HEK293 (cell line): ENCODE measurements at regions not wholly inside any gene's neighbourhood (a gene's known extent, or its start where the extent isn't known, plus 50 kb on each side); places are given as distances from the start of the nearest gene placed in this dataset.

Source experiments
- CTCF ChIA-PET: fragments of 350-600 bp; formaldehyde crosslinking; extraction: SDS; loops from one replicate; lab custom pipeline; 2021; ENCODE audit warnings: antibody characterized with exemption; lab: Yijun Ruan, JAX
- POLR2A ChIA-PET: fragments of 300-600 bp; formaldehyde crosslinking; extraction: SDS; loops from one replicate; lab custom pipeline; 2020; ENCODE audit warnings: antibody characterized with exemption, inconsistent platforms; lab: Yijun Ruan, JAX
- H3K27ac ChIP-seq: fragments of 200-500 bp; sonication (Bioruptor generic); 2 replicates; pipeline ENCODE4 v1.5.1; 2014; ENCODE audit warnings: low read depth, low read length, control low read depth, inconsistent platforms; ENCODE audit errors: extremely low read depth
- H3K36me3 ChIP-seq, 2 experiments: fragments of 200-500 bp in 1 of 2; sonication (Bioruptor generic) in 1 of 2; 1 replicate in 1 of 2; 2 replicates in 1 of 2; pipeline ENCODE4 v1.5.1; 2014 to 2017; ENCODE audit warnings: inconsistent platforms in 2 of 2, low read length in 2 of 2; ENCODE audit not compliant: control insufficient read depth in 2 of 2, insufficient read depth in 1 of 2
- H3K4me1 ChIP-seq: fragments of 200-500 bp; sonication (Bioruptor generic); 2 replicates; pipeline ENCODE4 v1.5.1; 2014; ENCODE audit warnings: mild to moderate bottlenecking, low read length, inconsistent platforms; ENCODE audit not compliant: control insufficient read depth, insufficient read depth
- H3K4me3 ChIP-seq: 2 replicates; pipeline ENCODE4 v1.5.1; 2011; ENCODE audit warnings: low read depth, mild to moderate bottlenecking, control low read depth, low read length, moderate library complexity
- H3K9me3 ChIP-seq: fragments of 200-500 bp; sonication (Bioruptor generic); 2 replicates; pipeline ENCODE4 v1.5.1; 2014; ENCODE audit warnings: low read depth, low read length, inconsistent platforms; ENCODE audit not compliant: control insufficient read depth, insufficient read depth
- BCL6B ChIP-seq: fragments of 450-650 bp; formaldehyde crosslinking; IDR thresholded peaks from 2 replicates; pipeline ENCODE4 v1.5.1; 2017; ENCODE audit warnings: missing biosample characterization, missing genetic modification characterization
- HOXD13 ChIP-seq: sonication (generic); formaldehyde crosslinking; IDR thresholded peaks from 2 replicates; pipeline ENCODE4 v1.8.0; 2022; ENCODE audit warnings: missing genetic modification reagents, borderline replicate concordance
- KLF7 ChIP-seq: fragments of 450-650 bp; formaldehyde crosslinking; IDR thresholded peaks from 2 replicates; pipeline ENCODE4 v1.5.1; 2016; ENCODE audit warnings: missing biosample characterization, missing genetic modification characterization, borderline replicate concordance
- PATZ1 ChIP-seq: fragments of 450-650 bp; formaldehyde crosslinking; IDR thresholded peaks from 2 replicates; pipeline ENCODE4 v1.5.1; 2016; ENCODE audit warnings: missing biosample characterization, missing genetic modification characterization
- SCRT2 ChIP-seq: fragments of 450-650 bp; formaldehyde crosslinking; IDR thresholded peaks from 2 replicates; pipeline ENCODE4 v1.5.1; 2016; ENCODE audit warnings: missing biosample characterization, missing genetic modification characterization
- SETDB1 ChIP-seq: IDR thresholded peaks from one replicate; pipeline ENCODE4 v1.6.1; 2017; ENCODE audit warnings: mild to moderate bottlenecking, low read length, moderate library complexity, mixed read lengths; ENCODE audit not compliant: insufficient read length
- TRIM28 ChIP-seq: IDR thresholded peaks from 2 replicates; pipeline ENCODE4 v1.6.1; 2011; ENCODE audit warnings: low read length, control low read depth, borderline replicate concordance
- ZBTB44 ChIP-seq: fragments of 450-650 bp; IDR thresholded peaks from 2 replicates; pipeline ENCODE4 v1.5.1; 2018; ENCODE audit warnings: missing biosample characterization, mild to moderate bottlenecking, missing genetic modification characterization
- ZIC2 ChIP-seq: fragments of 450-650 bp; formaldehyde crosslinking; IDR thresholded peaks from 2 replicates; pipeline ENCODE4 v1.5.1; 2016; ENCODE audit warnings: missing biosample characterization, missing genetic modification characterization
- ZNF10 ChIP-seq: fragments of 450-650 bp; formaldehyde crosslinking; IDR thresholded peaks from 2 replicates; pipeline ENCODE4 v1.5.1; 2017; ENCODE audit warnings: missing biosample characterization, missing genetic modification characterization
- ZNF148 ChIP-seq: fragments of 450-650 bp; formaldehyde crosslinking; IDR thresholded peaks from 2 replicates; pipeline ENCODE4 v1.5.0; 2017; ENCODE audit warnings: missing biosample characterization, missing genetic modification characterization, borderline replicate concordance
- ZNF18 ChIP-seq: fragments of 450-650 bp; formaldehyde crosslinking; IDR thresholded peaks from 2 replicates; pipeline ENCODE4 v1.5.1; 2016; ENCODE audit warnings: missing biosample characterization, missing genetic modification characterization
- ZNF214 ChIP-seq: fragments of 450-650 bp; formaldehyde crosslinking; IDR thresholded peaks from 2 replicates; pipeline ENCODE4 v1.5.1; 2017; ENCODE audit warnings: missing biosample characterization, mild to moderate bottlenecking, missing genetic modification characterization, borderline replicate concordance
- ZNF610 ChIP-seq: fragments of 450-650 bp; formaldehyde crosslinking; IDR thresholded peaks from 2 replicates; pipeline ENCODE4 v1.5.1; 2016; ENCODE audit warnings: missing biosample characterization, missing genetic modification characterization, borderline replicate concordance
- ZNF624 ChIP-seq: fragments of 450-650 bp; formaldehyde crosslinking; IDR thresholded peaks from 2 replicates; pipeline ENCODE4 v1.5.1; 2017; ENCODE audit warnings: missing biosample characterization, missing genetic modification characterization
- ZNF670 ChIP-seq: fragments of 450-650 bp; formaldehyde crosslinking; IDR thresholded peaks from 2 replicates; pipeline ENCODE4 v1.5.1; 2016; ENCODE audit warnings: missing biosample characterization, missing genetic modification characterization, low read depth
- ZNF777 ChIP-seq: fragments of 450-650 bp; formaldehyde crosslinking; IDR thresholded peaks from 2 replicates; pipeline ENCODE4 v1.5.1; 2017; ENCODE audit warnings: missing biosample characterization, missing genetic modification characterization, borderline replicate concordance
- ZNF785 ChIP-seq: fragments of 450-650 bp; formaldehyde crosslinking; IDR thresholded peaks from 2 replicates; pipeline ENCODE4 v1.5.1; 2016; ENCODE audit warnings: missing biosample characterization, missing genetic modification characterization
- ZNF843 ChIP-seq: fragments of 450-650 bp; formaldehyde crosslinking; IDR thresholded peaks from 2 replicates; pipeline ENCODE4 v1.5.1; 2016; ENCODE audit warnings: missing biosample characterization, missing genetic modification characterization

- ChIA-PET CTCF (no interaction called here), POLR2A (no interaction called here)
Observed at GRCh38 chr22:26849575-26849974, 192.2 kb downstream of the MIAT start.

More at GRCh38 chr22:26849575-26849974, 192.2 kb downstream of the MIAT start:
- H3K4me1 ChIP-seq: no peaks in the 10 kb centered on the region
- no peaks in the 10 kb centered on the region for H3K9me3 ChIP-seq
- no peaks in the 10 kb centered on the region for H3K36me3 ChIP-seq
- TF ChIP-seq HOXD13 (CRISPR knock-in tag) (no peak), ZNF610 (no peak), SETDB1 (no peak), ZNF785 (tag by site-specific recombination) (no peak), SCRT2 (no peak), PATZ1 (tag by site-specific recombination) (no peak), ZNF10 (no peak), ZNF777 (tag by site-specific recombination) (no peak), ZNF18 (tag by site-specific recombination) (no peak), ZNF670 (tag by site-specific recombination) (no peak), ZBTB44 (tag by site-specific recombination) (no peak), TRIM28 (no peak), ZNF214 (tag by site-specific recombination) (no peak), KLF7 (no peak), ZNF624 (tag by site-specific recombination) (no peak), BCL6B (tag by site-specific recombination) (no peak), ZNF148 (tag by site-specific recombination) (no peak), ZNF843 (tag by site-specific recombination) (no peak), ZIC2 (no peak)
- TF ChIP-seq, all 188 proteins: peak for 0
- Histone ChIP-seq H3K27ac (no peak overlapping the region), H3K4me3 (no peak overlapping the region)
